Left colon (tissue), 2 donors: ENCODE measurements at regions not wholly inside any gene's neighbourhood (a gene's known extent, or its start where the extent isn't known, plus 50 kb on each side); places are given as distances from the start of the nearest gene placed in this dataset.
"Not testable (repeated sequence)": the region's sequence is repeated elsewhere in the genome, so short reads cannot be mapped to it uniquely, and the experiment has no call there.

Experiments used
- ATAC-seq: fragments of 200-7000 bp; cut with Tn5 transposase; one replicate; pipeline ENCODE4 v1.9.1; 2020; ENCODE audit warnings: mild to moderate bottlenecking, moderate library complexity
- DNase-seq, 2 donors: peaks; one replicate each; pipeline ENCODE4 v3.0.0-alpha.2; 2020
- intact Hi-C, 2 donors: fragments of 100-400 bp; cut with DNase I in 1 of 2; cut with micrococcal nuclease in 1 of 2; formaldehyde crosslinking; loops; one replicate each; pipeline versions ENCODE4 v1.11.2 to v1.14.0; 2022; cut with DNase I, micrococcal nuclease
- donor health status: DM: no; HTN: no; CAD: no.
- donor health status: DM: yes; HTN: yes; CAD: no.

DNA sequence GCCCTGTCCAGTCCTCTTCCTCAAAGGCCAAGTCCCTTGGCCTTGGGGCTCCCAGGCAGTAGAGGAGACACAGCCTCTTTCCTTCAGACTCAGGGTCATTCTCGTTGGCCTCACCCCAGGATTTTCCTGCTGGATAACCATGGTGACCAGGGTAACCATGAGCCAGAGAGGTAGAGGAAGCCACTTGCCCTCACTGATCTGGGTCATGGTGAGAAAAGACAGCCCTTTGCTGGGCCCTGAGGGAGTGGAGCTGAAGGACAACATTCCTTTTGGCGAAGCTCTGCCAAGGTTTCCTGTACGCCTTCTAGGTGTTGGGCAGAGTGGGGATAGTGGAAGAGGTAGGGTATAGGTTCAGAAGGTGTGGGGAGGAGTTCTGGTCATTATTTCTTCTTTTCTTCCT, 53.1 kb upstream of the WNT4 start:
- DNase-seq = no peak
- intact Hi-C loops = no loop called here
- no peak for ATAC-seq

DNA sequence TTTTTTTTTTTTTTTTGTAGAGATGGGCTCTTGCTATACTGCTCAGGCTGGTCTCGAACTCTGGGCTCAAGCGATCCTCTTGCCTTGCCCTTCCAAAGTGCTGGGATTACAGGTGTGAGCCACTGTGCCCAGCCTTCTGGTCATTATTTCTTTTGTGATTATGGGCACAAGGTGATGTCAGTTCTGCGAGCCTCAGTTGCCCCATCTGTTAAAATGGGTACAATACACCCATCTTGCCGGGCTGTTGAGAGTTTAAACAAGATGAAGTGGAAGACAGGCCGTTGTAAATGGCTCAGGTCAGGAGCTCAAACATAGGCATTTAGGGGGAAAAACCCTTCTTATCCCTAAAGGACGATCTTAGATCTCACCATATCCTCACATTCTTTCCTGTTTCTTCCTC, 53.7 kb upstream of the WNT4 start:
- ATAC-seq = no peak
- intact Hi-C loops = no loop called here

DNA sequence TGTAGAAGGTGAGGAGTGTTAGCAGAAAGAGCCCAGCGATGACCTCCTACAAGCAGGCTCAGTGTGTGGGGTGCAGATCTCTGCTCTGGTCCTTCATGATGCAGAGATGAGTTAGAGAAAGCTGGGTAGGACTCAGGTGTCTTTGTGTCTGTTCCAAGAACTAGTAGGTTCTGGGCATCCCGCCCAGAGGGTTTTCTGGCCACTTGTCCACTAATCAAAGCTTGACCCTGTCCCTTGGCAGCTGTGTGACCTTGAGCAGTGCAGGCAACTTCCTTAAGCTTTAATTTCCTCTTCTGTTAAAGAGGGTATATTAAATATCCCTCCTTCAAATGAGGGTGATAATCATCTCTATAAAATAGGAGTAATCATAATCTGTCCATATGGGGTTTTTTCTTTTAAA, 54.7 kb upstream of the WNT4 start:
- intact Hi-C loops = no loop called here
- DNase-seq (no peak), ATAC-seq (no peak)

More for the DNA sequence above, 53.7 kb upstream of the WNT4 start:
- no peak for DNase-seq

DNA sequence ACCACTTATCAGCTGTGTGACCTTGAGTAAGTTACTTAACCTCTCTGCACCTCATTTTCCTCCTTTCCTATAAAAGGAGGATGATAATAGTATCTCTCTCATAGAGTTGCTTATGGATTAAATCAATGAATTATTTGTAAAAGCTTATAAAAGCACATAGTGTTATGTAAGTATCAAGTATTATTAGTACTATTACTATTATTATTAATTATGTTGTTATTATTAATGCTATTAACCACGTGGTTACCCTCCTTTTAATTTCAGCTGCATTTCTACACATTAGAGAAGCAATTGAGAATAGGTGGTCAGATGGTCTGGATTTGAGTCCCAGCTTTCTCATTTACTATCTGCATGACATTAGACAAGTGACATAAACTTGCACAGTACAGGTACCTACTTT, 58.1 kb upstream of the WNT4 start:
- DNase-seq (no peak), ATAC-seq (no peak)
- intact Hi-C loops = no loop called here

DNA sequence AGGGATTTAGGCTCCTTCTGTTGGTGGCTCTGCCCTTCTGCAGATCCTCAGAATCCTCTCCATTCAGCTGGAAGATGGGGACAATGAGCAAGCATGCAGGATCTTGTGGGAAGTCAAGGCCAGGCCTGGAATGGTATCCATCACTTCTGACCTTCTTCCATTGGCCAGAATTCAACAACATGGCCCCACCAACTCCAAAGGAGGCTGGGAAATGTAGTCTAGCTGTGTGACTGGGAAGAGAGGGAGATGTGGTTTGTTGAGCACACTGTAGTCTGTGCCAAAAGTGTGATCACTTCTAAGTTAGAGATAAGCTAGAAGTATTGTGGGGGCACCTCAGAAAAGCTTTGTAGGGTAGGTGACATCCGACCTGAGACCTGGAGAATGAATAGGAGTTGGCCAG, 60.4 kb upstream of the WNT4 start:
- ATAC-seq (no peak), DNase-seq (no peak)
- intact Hi-C loops = no loop called here

DNA sequence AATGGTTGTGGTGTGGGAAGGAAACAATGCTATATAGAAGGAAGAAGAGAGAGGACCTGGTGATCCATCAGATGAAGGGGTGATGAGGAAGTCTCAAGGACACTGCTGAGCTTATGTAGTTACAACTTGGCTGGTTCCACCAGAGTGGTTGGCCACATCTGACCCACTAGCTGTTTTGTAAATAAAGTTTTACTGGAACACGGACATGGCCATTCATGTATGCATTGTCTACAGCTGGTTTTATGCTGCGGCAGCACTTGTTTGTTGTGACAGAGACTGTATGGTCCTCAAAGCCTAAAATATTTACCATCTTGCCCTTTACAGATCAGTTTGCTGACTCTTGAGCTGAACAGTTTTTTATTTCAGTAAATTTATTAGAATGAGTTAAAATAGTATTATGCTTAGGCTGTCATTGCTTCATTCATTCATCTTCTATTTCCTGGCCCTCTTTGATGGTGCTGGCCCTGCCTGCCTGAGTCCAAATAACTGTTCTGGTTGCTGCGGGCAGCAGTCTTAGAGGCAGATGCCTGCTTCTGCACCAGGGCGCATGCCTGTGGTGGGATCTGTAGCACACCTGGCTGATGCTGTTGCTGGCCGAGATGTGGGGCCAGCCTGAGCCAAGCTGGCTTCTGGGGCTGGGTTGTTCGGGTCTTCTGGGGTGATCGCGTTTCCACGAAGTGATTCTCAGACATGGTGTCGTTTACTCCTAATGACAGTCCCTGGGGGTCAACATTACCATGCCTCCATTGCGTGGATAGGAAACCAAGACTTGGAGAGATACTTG, 61.4 kb upstream of the WNT4 start:
- no peak for ATAC-seq
- intact Hi-C loops = no loop called here
- DNase-seq = no peak

DNA sequence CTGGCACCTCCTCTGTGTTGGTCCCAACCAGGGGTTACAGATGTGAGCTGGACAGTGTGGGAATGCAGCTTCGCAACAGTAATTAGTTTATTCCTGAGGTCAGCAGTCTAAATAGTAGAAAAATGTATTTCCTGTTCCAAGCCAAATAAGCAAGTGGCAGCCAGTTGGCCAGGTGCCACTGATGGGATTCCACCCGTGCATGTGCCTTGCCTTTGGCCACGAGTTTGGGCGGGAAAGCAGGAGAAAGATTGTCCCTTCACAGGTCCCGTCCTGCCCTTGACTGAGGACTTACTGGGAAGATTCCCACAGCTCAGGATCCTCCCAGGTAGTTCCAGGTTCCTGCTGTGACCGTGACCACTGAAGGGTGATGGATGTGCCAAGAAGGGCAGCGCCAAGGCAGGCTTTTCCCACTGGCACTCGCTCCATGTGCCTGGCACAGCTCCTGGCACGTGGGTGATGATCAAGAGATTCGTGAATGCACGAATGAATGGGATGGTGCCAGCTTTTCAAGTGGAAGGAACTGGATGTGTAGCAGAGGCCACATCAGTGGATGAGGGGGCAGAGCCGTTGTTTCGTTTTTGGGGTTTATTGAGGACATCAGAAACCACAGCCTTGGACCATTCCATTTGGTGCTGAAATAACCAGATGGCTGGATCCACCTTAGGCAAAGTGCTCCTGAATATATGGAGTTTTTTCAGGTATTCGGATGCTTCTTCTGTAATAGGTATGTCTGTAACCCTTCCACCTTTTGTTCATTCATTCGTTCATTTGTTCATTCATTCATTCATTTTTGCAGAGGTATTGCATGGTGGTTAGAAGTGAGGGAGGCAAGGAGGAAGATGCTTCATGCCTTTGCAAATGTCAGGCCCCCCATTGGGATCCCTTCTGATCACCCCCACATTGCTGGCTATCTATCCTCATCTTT, 62.4 kb upstream of the WNT4 start:
- DNase-seq = no peak
- intact Hi-C loops = no loop called here
- no peak for ATAC-seq

DNA sequence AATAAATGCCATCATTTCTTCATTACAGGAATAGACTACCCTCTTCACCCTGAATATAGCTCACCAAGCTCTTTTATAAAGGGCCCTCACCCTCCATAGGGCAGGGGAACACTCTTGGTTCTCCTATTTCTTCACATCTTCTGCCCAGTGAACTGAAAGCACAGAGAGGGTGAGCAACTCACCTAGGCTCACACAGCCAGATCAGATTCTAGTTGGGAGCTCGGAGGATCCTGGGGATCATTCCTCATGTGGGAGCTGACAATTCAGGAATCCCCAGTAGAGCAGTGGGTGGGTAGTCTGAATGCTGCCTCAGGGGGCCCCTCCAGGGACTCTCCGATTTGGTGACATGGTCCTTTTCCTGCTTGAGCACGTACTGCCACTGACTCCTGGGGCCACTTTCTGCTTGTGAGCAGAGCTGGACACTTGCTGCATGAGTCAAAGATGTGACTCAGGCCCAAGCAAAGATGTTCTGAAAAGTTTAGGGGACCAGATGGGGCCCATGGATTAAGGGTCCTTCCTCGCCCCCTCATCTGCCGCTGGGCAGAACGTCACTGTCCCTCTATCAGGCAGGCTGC, 63.7 kb upstream of the WNT4 start:
- intact Hi-C loops = no loop called here
- DNase-seq (no peak), ATAC-seq (no peak)

DNA sequence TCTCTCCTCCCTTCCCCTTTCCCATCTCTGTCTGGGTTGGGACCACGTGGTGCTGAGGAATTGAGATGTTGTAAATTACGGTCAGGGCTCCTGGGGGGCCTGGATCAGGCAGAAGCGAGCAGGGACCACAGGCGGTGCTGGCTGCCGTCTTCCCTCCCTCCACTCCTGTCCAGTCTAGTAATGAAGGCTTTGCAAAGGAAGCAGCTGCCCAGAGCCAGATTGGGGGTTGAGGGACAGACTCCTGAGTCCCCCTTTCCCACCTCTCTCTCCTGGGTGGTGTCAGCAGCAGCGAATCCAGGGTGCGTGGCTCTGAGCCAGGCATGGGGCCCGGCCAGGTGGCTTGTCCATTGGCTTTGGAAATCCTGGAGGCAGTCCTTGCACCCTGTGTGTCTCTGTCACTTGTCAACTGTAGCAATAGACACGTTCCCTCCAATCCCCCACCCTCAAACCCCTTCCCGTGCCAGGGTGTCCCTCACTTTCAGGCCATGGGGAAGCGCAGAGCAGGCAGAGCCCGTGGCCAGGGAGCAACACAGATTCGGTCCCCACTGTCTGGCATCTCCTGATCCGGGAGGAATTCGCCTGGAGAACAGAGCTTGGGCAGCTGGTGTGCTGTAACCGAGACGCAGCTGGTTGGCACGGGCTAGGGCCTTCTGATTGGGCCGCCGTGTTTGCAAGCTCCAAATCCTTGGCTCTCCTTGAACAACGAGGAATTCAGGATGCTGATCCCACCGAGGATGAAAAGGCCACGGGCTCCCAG, 64.8 kb upstream of the WNT4 start:
- peak in 1 of 2 donors; percentile 22 for DNase-seq
- intact Hi-C loops = no loop called here
- ATAC-seq = no peak

DNA sequence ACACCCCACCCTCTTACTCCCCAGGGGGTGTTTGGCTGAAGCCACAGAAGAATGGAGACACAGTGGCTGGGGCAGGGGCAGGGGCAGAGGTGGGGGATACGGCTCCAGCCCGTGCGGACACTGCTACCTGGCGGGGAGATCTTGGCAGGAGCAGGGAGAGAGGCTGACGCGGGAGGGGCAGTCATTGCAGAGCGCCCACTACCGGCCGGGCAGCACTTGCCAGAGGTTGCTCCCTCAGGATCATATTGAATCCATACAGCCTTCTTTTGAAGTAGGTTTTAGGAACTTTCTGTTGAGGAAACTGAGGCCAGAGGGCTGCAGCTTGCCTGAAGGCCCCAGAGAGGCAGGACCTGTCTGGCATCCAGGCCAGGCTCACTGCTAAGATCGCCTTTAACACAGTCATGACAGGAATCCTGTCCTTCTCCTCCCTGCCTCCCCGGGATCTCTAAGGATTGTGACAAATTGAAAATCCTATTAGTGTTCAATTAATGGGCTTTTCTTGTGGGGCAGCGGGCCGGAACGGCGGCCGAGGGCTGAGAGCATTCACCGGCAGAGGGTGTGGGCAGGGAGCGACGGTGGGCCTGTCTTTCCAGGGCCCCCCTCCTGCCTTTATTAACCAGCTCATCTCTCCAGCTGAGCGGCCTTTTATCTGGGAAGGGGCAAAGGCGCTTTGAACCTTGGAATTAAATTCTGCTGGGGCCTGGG, 65.5 kb upstream of the WNT4 start:
- ATAC-seq (no peak), DNase-seq (peak in 1 of 2 donors; percentile 10)
- intact Hi-C loops = no loop called here

DNA sequence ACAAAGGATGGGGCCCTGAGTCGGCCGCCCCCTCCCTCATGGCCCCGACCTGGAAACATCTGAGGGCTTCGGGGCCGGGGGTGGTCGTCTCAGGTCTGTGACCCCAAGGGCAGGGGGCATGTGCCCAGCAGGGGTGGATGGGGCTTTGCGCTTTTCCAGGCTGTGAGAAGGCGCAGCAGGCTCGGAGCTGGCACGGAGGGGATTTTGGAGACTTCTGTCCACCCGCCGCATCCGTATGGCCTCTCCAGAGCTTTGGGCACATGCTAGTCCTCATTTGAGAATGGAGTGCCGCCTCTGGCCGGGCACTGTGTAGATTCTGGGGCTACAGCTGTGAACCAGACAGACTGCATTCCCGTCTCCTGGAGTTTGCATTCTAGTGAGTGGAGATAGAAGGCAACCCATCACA, 66.1 kb upstream of the WNT4 start:
- ATAC-seq = no peak
- intact Hi-C loops = no loop called here
- DNase-seq = peak in 1 of 2 donors; percentile 14

DNA sequence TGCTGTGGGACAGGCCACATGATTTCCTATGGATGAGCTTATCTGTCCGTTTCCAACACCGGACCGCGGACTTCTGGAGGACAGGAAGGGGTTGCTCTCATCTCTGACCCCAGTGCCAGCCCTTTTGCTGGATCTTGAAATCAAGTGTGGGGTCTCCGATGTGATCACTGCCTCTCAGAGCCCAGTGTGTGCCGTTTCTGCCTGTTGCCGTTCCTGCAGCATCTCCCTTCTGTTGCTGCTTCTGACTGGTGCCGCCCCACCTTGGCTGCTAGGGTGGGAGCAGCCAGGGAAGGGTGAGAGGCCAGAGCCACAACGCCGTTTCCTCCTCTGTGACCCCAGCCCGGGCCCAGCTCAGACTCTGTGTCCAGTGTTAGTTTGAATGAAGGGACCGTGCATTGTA, 67.3 kb upstream of the WNT4 start:
- ATAC-seq (no peak), DNase-seq (peak in 1 of 2 donors; percentile 8)
- intact Hi-C loops = no loop called here

DNA sequence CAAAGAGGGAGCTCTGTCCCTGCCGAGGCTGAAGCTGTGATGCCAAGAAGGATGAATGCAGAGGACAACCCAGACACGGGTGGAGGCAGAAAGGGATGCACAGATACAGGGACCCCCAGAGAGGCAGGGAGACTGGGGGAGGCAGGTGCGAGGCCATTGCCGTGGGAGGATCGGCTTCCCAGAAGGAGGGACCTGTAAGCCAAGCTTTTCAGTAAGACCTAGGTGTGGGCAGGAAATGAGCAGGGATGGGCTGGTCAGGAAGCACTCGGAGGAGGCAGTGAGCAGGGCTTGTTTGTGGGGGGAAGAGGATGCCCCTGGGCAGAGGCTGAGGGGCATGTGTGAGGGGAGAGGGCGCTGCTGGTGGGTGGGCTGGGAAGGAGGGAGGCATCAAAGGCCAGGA, 67.7 kb upstream of the WNT4 start:
- ATAC-seq (no peak), DNase-seq (peak in 1 of 2 donors; percentile 10)
- intact Hi-C loops = no loop called here

DNA sequence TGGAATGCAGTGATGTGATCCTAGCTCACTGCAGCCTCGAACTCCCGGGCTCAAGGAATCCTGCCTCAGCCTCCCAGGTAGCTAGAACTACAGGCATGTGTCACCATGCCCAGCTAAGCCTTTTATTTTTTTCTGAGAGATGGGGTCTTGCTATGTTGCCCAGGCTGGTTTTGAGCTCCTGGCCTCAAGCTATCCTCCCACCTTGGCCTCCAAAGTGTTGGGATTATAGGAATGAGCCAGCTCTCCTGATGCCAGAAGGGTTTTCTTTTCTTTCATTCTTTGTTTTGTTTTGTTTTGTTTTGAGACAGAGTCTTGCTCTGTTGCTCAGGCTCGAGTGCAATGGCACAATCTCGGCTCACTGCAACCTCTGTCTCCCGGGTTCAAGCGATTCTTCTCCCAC, 68.6 kb upstream of the WNT4 start:
- not testable (repeated sequence) for DNase-seq, ATAC-seq

DNA sequence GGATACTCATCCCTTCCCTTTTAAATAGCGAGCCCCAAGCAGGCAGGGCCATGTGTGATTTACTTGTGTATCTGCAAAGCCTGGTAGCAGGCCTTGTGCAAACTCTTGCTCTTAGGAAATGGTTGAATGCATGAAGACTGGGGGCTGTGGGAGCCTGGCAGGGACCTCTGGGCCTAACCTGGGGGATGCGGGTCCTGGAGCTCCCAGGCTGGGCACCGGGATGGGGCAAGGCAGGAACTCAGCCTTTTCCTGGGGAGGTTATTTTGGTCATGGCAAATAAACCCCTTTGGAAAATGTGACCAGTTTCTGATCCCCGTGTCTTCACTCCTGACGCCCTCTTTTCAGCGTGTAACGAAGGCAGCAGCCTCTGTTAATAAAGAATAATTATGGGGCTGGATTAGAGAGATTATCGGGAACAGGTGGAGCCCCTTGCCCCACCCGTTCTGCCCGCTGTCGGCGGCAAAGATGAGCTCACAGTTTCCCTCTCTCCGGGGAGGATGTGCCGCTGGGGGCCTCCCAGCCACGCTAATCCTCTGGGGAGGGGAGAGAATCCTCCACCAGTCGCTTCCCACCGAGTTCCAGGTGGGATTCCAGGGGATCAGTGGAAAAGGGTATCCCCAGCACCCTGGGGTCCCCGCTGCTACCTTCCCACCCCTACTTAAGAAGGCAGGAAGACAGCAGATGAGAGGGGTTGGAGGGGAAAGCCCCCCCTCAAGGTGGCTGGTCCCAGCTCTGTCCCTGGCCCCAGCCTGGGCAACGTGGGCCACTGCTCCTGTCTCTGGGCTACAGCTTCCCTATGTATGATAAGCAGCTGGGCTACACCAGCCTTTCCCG, 69.7 kb upstream of the WNT4 start:
- intact Hi-C loops = no loop called here
- no peak for ATAC-seq
- DNase-seq = peak in 1 of 2 donors; percentile 1

More for the DNA sequence above, 68.6 kb upstream of the WNT4 start:
- intact Hi-C loops = not testable (repeated sequence)

DNA sequence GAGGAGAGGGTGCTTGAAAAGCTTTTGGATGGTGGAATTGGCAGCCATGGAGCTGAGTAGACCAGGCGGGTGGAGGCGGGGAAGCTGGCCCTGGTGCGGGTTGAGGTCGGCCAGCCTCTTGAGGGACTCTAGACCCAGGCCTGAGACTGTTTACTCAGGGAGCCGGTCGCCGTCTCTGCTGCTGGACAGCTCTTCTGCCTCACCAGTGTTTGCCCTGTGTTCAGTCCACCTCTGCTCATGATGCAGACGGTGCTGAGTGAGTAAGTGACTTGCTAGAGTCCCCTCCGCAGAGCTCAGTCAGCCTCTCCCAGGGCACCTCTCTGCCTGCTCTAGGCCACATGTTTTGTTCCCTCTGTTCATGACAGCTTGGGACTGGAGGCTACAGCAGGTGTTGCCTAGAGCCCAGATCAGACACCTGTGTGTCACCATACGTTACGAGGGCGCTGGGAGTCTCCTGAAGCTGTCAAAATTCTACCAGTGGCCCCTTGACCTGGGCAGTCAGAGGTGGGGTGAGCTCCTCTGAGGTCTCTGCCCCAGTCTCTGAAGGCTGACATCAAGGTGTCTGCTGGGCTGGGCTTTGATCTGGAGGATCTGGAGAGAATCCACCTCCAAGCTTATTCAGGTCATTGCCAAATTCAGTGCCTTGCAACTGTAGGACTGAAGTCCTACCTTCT, 73.5 kb upstream of the WNT4 start:
- ATAC-seq (no peak), DNase-seq (no peak)
- intact Hi-C loops = no loop called here

DNA sequence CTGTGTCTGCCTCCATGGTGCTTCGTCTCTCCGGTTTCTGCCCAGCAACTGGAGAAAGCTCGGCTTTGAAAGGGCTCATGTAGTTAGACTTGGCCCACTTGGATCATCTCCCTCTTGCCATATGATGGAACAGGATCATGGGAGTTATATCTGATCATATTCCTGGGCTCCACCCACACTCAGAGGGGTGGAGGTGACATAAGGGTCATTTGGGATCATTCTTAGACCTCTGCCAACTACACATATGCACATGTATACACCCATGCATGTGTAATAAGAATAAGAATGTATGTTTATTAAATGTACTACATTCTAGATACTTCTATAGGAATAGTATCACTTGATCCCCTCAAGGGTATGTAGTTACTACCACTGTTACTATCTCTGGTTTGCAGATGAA, 74.1 kb upstream of the WNT4 start:
- intact Hi-C loops = no loop called here
- ATAC-seq = no peak
- no peak for DNase-seq
